ENCODE measurements at regions not wholly inside any gene's neighbourhood (a gene's known extent, or its start where the extent isn't known, plus 50 kb on each side); places are given as distances from the start of the nearest gene placed in this dataset.

GRCh38 chr22:25509374-25509791 is 55.1 kb upstream of the GRK3 start:
- Histone ChIP-seq H3K9me2 (ENCODE audit: insufficient read depth, low read length) (no peaks in the 10 kb centered on the region), H2AFZ (ENCODE audit: low read length) (no peak overlapping the region), H3K4me2 (ENCODE audit: low read length) (no peak overlapping the region), H3K4me1 (ENCODE audit: insufficient read depth, low read length, poor library complexity, severe bottlenecking) (no peaks in the 10 kb centered on the region), H3K27ac (ENCODE audit: low read depth, low read length, poor library complexity, severe bottlenecking) (no peak overlapping the region), H3K9me3 (ENCODE audit: low read length) (no peaks in the 10 kb centered on the region), H3K4me3 (ENCODE audit: low read depth, low read length, poor library complexity, severe bottlenecking) (no peak overlapping the region), H3K79me2 (ENCODE audit: insufficient read depth, low read depth, low read length) (no peaks in the 10 kb centered on the region), H4K20me1 (ENCODE audit: insufficient read depth, low read length) (no peaks in the 10 kb centered on the region), H3K36me3 (ENCODE audit: insufficient read depth, low read length) (peaks cover 7% of the 10 kb centered on the region)
- CTCF ChIA-PET (ENCODE audit: unreplicated experiment) = no interaction called here
- BruUV-seq (replicated peaks) = no TSS peak
- TF ChIP-seq CTCF (conservative IDR thresholded peaks at IDR 0.05; ENCODE audit: low read length) (no peak), EZH2phosphoT487 (IDR thresholded peaks at IDR 0.05; ENCODE audit: borderline replicate concordance, low read depth, low read length) (no peak)
- intact Hi-C loops (cut with micrococcal nuclease; ENCODE audit: unreplicated experiment) = no loop called here
- no peak for DNase-seq (ENCODE audit: low spot score)
- POLR2A ChIA-PET = no interaction called here

GRCh38 chr22:25510876-25511275 is 53.6 kb upstream of the GRK3 start:
- Histone ChIP-seq H3K4me1 (ENCODE audit: insufficient read depth, low read length, poor library complexity, severe bottlenecking) (no peaks in the 10 kb centered on the region), H3K4me2 (ENCODE audit: low read length) (no peak overlapping the region), H3K27ac (ENCODE audit: low read depth, low read length, poor library complexity, severe bottlenecking) (no peak overlapping the region), H4K20me1 (ENCODE audit: insufficient read depth, low read length) (no peaks in the 10 kb centered on the region), H3K9me3 (ENCODE audit: low read length) (no peaks in the 10 kb centered on the region), H2AFZ (ENCODE audit: low read length) (no peak overlapping the region), H3K79me2 (ENCODE audit: insufficient read depth, low read depth, low read length) (no peaks in the 10 kb centered on the region), H3K4me3 (ENCODE audit: low read depth, low read length, poor library complexity, severe bottlenecking) (no peak overlapping the region), H3K36me3 (ENCODE audit: insufficient read depth, low read length) (peaks cover 7% of the 10 kb centered on the region), H3K9me2 (ENCODE audit: insufficient read depth, low read length) (no peaks in the 10 kb centered on the region)
- TF ChIP-seq EZH2phosphoT487 (IDR thresholded peaks at IDR 0.05; ENCODE audit: borderline replicate concordance, low read depth, low read length) (no peak), CTCF (conservative IDR thresholded peaks at IDR 0.05; ENCODE audit: low read length) (no peak)
- CTCF ChIA-PET (ENCODE audit: unreplicated experiment) = no interaction called here
- intact Hi-C loops (cut with micrococcal nuclease; ENCODE audit: unreplicated experiment) = no loop called here
- no TSS peak for BruUV-seq (replicated peaks)
- no peak for DNase-seq (ENCODE audit: low spot score)
- POLR2A ChIA-PET = no interaction called here

- H3K27ac ChIP-seq (ENCODE audit: low read depth, low read length, poor library complexity, severe bottlenecking) = no peak overlapping the region
- H3K4me1 ChIP-seq (ENCODE audit: insufficient read depth, low read length, poor library complexity, severe bottlenecking) = no peaks in the 10 kb centered on the region
- no peaks in the 10 kb centered on the region for H3K9me3 ChIP-seq (ENCODE audit: low read length)
- TF ChIP-seq EZH2phosphoT487 (IDR thresholded peaks at IDR 0.05; ENCODE audit: borderline replicate concordance, low read depth, low read length) (no peak), CTCF (conservative IDR thresholded peaks at IDR 0.05; ENCODE audit: low read length) (no peak)
- H3K79me2 ChIP-seq (ENCODE audit: insufficient read depth, low read depth, low read length) = no peaks in the 10 kb centered on the region
- BruUV-seq (replicated peaks) = no TSS peak
- CTCF ChIA-PET (ENCODE audit: unreplicated experiment) = no interaction called here
- H3K4me2 ChIP-seq (ENCODE audit: low read length) = no peak overlapping the region
- POLR2A ChIA-PET = no interaction called here
- H3K36me3 ChIP-seq (ENCODE audit: insufficient read depth, low read length) = peaks cover 7% of the 10 kb centered on the region
- H3K4me3 ChIP-seq (ENCODE audit: low read depth, low read length, poor library complexity, severe bottlenecking) = no peak overlapping the region
- DNase-seq (ENCODE audit: low spot score) = no peak
- intact Hi-C loops (cut with micrococcal nuclease; ENCODE audit: unreplicated experiment) = no loop called here
- no peaks in the 10 kb centered on the region for H3K9me2 ChIP-seq (ENCODE audit: insufficient read depth, low read length)
- no peak overlapping the region for H2AFZ ChIP-seq (ENCODE audit: low read length)
- no peaks in the 10 kb centered on the region for H4K20me1 ChIP-seq (ENCODE audit: insufficient read depth, low read length)
These were observed 52.8 kb upstream of the GRK3 start for GRCh38 chr22:25511725-25512124.

Measured in OCI-LY7 (cell line).